NT2/D1 (cell line): ENCODE measurements at regions not wholly inside any gene's neighbourhood (a gene's known extent, or its start where the extent isn't known, plus 50 kb on each side); places are given as distances from the start of the nearest gene placed in this dataset.

Experiments used
- DNase-seq: peaks from one replicate; pipeline ENCODE4 v3.0.0-alpha.2; 2011; ENCODE audit warnings: low read depth, low spot score
- H3K27me3 ChIP-seq: 2 replicates; pipeline ENCODE4 v1.6.0; 2011; ENCODE audit warnings: mild to moderate bottlenecking; ENCODE audit not compliant: insufficient read length, insufficient read depth
- H3K36me3 ChIP-seq: 2 replicates; pipeline ENCODE4 v1.6.1; 2011; ENCODE audit warnings: mild to moderate bottlenecking, low read length, mixed read lengths; ENCODE audit not compliant: insufficient read depth, insufficient read length
- H3K4me1 ChIP-seq: 2 replicates; pipeline ENCODE4 v1.5.1; 2011; ENCODE audit not compliant: insufficient read depth, insufficient read length
- H3K4me3 ChIP-seq: 2 replicates; pipeline ENCODE4 v1.5.1; 2011; ENCODE audit warnings: low read depth; ENCODE audit not compliant: insufficient read length
- H3K9ac ChIP-seq: 2 replicates; pipeline ENCODE4 v1.6.0; 2011; ENCODE audit warnings: low read depth; ENCODE audit not compliant: insufficient read length
- H3K9me3 ChIP-seq: 2 replicates; pipeline ENCODE4 v1.5.1; 2011; ENCODE audit warnings: mild to moderate bottlenecking, low read length; ENCODE audit not compliant: insufficient read depth
- SUZ12 ChIP-seq: IDR thresholded peaks from 2 replicates; pipeline ENCODE4 v1.6.1; 2011; ENCODE audit not compliant: insufficient read length, insufficient read depth; ENCODE audit errors: extremely low read depth
- YY1 ChIP-seq: IDR thresholded peaks from 2 replicates; pipeline ENCODE4 v1.6.1; 2011; ENCODE audit not compliant: insufficient read length, insufficient read depth
- ZNF274 ChIP-seq: IDR thresholded peaks from 2 replicates; pipeline ENCODE4 v1.6.1; 2011; ENCODE audit warnings: mild to moderate bottlenecking, low read depth, low read length

DNA sequence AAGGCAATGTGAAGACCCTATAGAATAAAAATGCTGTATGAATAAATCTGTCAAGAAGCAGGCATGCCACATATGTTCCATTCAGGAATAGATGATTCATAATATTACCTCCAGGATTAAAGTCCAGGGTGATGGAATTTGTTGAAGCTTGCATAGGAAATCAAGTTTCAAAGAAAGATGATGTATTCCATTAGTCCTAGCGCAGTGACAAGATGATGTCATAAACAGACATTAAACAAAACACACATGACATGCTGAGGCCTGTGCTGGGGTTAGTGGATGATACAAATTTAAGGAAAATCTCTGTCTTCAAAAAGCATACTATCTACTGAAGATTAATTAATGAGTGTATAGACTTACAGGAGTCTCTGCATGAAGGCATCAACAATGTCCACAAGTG lies 1025.2 kb downstream of the CDH11 start:
- Histone ChIP-seq H3K4me3 (no peak overlapping the region), H3K27me3 (no peaks in the 10 kb centered on the region), H3K9ac (no peak overlapping the region), H3K4me1 (no peaks in the 10 kb centered on the region), H3K36me3 (no peaks in the 10 kb centered on the region), H3K9me3 (no peaks in the 10 kb centered on the region)
- TF ChIP-seq YY1 = no peak
- no peak for TF ChIP-seq ZNF274
- TF ChIP-seq SUZ12 = no peak
- DNase-seq = no peak

DNA sequence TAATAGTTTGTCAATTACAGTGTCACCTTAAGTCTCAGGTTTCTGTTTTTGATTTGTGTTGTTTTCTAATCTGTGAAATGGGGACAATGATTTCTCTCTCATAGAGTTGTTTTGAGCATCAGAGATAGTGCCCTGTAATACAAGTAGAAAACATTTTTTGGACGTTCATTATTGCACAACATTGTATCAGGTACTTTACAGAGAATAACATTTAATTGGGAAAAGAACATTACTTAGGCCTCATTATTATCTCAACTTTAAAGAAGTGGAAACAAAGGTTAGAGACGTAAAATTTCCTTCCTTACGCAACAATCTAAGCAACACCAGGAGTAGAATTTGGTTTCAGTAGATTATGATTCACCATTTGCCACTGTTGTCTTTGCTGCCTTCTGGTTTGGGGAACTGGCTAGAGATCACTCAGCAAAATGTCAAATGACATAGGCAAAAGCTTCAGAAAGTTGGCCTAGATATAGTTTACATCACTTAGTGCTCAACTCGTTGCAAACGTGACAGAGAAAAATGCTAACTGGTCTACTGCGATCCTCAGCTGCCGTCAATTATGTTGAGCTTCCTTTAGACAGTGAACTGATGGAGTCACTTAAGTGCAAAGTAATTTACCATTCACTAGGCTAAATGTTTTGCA lies 1026.8 kb downstream of the CDH11 start:
- Histone ChIP-seq H3K27me3 (no peaks in the 10 kb centered on the region), H3K36me3 (no peaks in the 10 kb centered on the region), H3K4me3 (no peak overlapping the region), H3K9me3 (no peaks in the 10 kb centered on the region), H3K9ac (no peak overlapping the region), H3K4me1 (no peaks in the 10 kb centered on the region)
- no peak for TF ChIP-seq ZNF274
- TF ChIP-seq YY1 = no peak
- no peak for TF ChIP-seq SUZ12
- no peak for DNase-seq

DNA sequence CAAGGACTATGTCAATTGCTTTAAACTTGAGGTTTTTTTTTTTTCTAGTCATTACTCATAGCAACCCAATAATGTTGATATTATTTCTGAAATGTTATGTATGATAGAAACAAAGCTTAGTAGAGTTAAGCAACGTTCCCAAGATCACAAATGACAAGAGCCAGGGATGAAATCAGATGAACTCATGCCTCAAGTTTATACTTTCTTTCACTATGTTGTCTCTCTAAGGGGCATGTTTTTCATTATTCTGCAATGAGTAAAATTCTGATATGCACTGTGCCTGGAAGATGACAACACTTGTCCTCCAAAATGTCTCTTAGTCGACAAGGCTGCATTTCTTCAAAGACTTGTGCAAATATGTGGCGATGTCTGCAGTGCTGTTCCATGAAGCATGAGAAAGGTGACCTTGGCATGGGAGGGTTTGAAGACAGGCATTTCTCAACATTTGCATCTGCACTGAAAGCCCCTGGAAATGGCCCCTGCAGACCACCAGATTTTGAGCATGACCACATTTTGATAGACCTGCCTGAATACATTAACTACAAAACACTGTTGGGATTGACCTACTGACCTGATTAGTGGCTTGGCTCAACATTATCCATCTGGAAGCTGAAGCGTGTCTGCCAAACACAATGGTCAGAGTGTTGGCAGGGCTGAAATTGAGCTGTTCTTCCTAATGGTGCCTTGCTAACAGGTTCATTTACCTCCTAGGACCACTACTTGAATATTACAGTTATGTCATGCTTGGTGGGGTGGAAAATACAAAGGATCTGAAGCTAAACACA lies 1027.5 kb downstream of the CDH11 start:
- Histone ChIP-seq H3K36me3 (no peaks in the 10 kb centered on the region), H3K4me1 (no peaks in the 10 kb centered on the region), H3K27me3 (no peaks in the 10 kb centered on the region), H3K4me3 (no peak overlapping the region), H3K9me3 (no peaks in the 10 kb centered on the region), H3K9ac (no peak overlapping the region)
- DNase-seq = no peak
- TF ChIP-seq ZNF274 (no peak), YY1 (no peak)

DNA sequence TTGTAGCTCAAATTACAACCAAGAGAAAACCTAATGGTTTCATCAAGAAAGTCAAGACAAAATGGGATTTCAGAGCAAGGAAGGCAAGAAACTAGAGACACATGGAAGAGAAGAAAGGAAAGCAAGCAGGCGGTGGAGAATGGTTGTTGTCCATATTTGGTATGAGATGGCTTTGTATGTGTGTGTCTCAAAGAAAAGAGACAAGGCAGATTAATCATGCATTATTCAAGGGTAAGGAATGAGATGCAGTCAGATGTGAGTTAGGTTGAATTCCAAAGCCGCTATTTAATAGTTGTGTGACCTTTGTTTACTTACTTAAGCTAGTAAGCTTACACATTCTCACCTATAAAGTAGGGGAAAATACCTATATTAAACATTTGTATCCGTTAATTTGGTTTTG lies 1029.6 kb downstream of the CDH11 start:
- no peak for DNase-seq
- H3K4me3 ChIP-seq = no peak overlapping the region
- no peak overlapping the region for H3K9ac ChIP-seq
- no peaks in the 10 kb centered on the region for H3K36me3 ChIP-seq
- H3K4me1 ChIP-seq = no peaks in the 10 kb centered on the region
- TF ChIP-seq YY1 (no peak), SUZ12 (no peak), ZNF274 (no peak)
- H3K27me3 ChIP-seq = no peaks in the 10 kb centered on the region
- no peaks in the 10 kb centered on the region for H3K9me3 ChIP-seq

DNA sequence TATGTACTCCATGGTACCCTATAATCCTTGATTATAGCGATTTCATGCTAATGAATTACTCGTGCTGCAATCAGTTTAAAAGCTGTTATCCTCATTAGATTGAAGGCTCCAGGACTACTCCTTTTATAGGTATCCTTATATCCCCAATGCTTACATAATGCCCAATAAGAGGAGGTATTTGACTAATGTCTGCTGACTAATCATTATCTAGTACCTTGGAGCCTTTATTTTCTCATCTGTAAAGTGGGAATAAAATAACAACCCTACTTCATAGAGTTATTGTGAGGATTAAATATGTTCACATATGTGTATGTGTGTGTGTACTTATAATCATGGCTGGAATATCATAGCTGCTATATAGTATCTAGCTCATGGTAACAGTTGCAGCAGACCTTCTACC lies 1031.5 kb downstream of the CDH11 start:
- Histone ChIP-seq H3K9me3 (no peaks in the 10 kb centered on the region), H3K9ac (no peak overlapping the region), H3K27me3 (no peaks in the 10 kb centered on the region), H3K4me1 (no peaks in the 10 kb centered on the region), H3K4me3 (no peak overlapping the region), H3K36me3 (no peaks in the 10 kb centered on the region)
- no peak for DNase-seq
- no peak for TF ChIP-seq SUZ12
- no peak for TF ChIP-seq ZNF274
- TF ChIP-seq YY1 = no peak

DNA sequence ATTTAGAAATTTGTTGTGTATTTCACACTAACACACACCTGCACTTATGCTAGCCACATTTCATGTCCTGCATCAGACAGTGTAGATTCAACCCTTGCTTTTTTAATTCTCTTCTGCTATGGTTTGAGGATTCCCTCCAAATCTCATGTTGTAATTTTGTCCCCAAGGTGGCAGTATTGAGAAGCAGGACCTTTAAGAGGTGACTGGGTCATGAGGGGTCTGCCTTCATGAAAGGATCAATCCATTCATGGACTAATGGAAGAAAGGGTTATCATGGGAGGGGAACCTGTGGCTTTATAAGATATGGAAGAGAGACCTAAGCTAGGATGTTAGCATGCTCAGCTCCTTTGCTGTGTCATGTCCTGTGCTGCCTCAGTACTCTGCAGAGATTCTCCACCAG lies 1032.2 kb downstream of the CDH11 start:
- Histone ChIP-seq H3K4me3 (no peak overlapping the region), H3K9me3 (no peaks in the 10 kb centered on the region), H3K4me1 (no peaks in the 10 kb centered on the region), H3K36me3 (no peaks in the 10 kb centered on the region), H3K27me3 (no peaks in the 10 kb centered on the region), H3K9ac (no peak overlapping the region)
- peak; percentile 42 for DNase-seq
- TF ChIP-seq SUZ12 (no peak), YY1 (no peak), ZNF274 (no peak)

DNA sequence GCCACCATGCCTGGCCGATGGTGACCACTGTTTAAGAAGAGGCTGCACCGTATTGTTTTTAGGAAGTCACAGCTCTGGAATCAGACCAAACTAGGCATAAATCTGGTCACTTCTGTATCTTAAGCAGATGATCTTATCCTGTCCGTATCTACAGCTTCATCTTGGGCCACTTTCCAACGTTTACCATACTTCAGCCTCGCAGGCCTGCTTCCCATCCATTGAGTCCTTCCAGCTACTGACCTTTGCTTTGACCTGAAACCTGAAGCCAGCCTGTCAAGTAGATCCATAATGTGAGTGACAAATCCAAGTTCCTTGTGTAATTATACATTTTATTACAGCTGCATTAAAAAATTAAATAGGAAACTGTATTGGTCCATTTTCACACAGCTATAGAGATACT lies 1033.0 kb downstream of the CDH11 start:
- no peaks in the 10 kb centered on the region for H3K9me3 ChIP-seq
- no peaks in the 10 kb centered on the region for H3K36me3 ChIP-seq
- no peak for DNase-seq
- H3K4me3 ChIP-seq = no peak overlapping the region
- H3K9ac ChIP-seq = no peak overlapping the region
- H3K27me3 ChIP-seq = no peaks in the 10 kb centered on the region
- no peaks in the 10 kb centered on the region for H3K4me1 ChIP-seq
- TF ChIP-seq YY1 (no peak), SUZ12 (no peak), ZNF274 (no peak)
